22Rv1 (cell line): ENCODE measurements at regions not wholly inside any gene's neighbourhood (a gene's known extent, or its start where the extent isn't known, plus 50 kb on each side); places are given as distances from the start of the nearest gene placed in this dataset.

Experiments
- ZFX ChIP-seq: fragments of 450-650 bp; IDR thresholded peaks from 2 replicates; pipeline ENCODE4 v1.6.1; 2017; ENCODE audit warnings: antibody characterized with exemption, borderline replicate concordance
- TF ChIP-seq, protein P1 (sequence below): fragments of 450-650 bp; IDR thresholded peaks from 2 replicates; pipeline ENCODE4 v1.5.1; 2017; ENCODE audit warnings: mild to moderate bottlenecking

DNA sequence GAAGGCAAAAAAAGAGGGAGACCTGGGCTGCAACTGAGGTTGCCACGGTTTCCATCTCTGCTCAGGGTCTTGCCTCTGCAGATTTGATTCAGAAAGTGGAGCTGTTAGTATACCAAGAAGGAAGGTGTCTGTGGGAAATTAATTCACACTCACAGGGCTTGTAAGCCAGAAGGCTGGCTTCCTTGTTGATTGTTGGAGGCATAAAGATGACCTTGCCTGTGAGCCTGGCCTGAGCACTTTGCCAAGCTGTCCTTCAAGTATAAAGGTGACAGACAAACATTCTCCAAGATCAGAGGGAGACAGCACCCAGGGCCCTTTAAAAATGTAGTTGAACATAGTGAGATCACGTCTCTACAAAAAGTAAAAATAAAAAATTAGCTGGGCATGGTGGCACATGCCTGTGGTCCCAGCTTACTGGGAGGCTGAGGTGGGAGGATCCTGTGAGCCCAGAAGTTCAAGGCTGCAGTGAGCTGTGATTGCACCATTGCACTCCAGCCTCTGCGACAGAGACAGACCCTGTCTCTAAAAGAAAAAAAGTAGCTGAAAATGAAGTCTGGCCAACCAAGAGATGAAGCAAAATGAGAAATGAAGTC is 91.2 kb upstream of the UXS1 start:
- TF ChIP-seq, protein P1, sequence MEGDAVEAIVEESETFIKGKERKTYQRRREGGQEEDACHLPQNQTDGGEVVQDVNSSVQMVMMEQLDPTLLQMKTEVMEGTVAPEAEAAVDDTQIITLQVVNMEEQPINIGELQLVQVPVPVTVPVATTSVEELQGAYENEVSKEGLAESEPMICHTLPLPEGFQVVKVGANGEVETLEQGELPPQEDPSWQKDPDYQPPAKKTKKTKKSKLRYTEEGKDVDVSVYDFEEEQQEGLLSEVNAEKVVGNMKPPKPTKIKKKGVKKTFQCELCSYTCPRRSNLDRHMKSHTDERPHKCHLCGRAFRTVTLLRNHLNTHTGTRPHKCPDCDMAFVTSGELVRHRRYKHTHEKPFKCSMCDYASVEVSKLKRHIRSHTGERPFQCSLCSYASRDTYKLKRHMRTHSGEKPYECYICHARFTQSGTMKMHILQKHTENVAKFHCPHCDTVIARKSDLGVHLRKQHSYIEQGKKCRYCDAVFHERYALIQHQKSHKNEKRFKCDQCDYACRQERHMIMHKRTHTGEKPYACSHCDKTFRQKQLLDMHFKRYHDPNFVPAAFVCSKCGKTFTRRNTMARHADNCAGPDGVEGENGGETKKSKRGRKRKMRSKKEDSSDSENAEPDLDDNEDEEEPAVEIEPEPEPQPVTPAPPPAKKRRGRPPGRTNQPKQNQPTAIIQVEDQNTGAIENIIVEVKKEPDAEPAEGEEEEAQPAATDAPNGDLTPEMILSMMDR: no peak
- TF ChIP-seq ZFX: no peak
